Pancreas (tissue), 10 donors: ENCODE measurements at regions not wholly inside any gene's neighbourhood (a gene's known extent, or its start where the extent isn't known, plus 50 kb on each side); places are given as distances from the start of the nearest gene placed in this dataset.
"Not testable (repeated sequence)": the region's sequence is repeated elsewhere in the genome, so short reads cannot be mapped to it uniquely, and the experiment has no call there.

ENCODE experiments used
- ATAC-seq, 4 donors: fragments of 200-7000 bp; cut with Tn5 transposase; one replicate each; pipeline versions ENCODE4 v1.8.0 to v1.9.1; 2020; ENCODE audit warnings: mild to moderate bottlenecking in 4 of 4, moderate library complexity in 4 of 4
- DNase-seq, 6 donors: peaks; one replicate each; pipeline ENCODE4 v3.0.0-alpha.2; 2020
- FAIRE-seq: peaks from 2 replicates; lab custom pipeline; 2012; peaks lifted over from hg19 to GRCh38; lab: Jason Lieb, UNC
- H3K27ac ChIP-seq, 4 donors: fragments of 200-600 bp; sonication (generic); 1 replicate in 3 of 4; 2 replicates in 1 of 4; pipeline versions ENCODE4 v1.5.0 to v1.8.0; 2020
- H3K27me3 ChIP-seq, 4 donors: fragments of 200-600 bp; one replicate each; pipeline ENCODE4 v1.8.0; 2021
- H3K36me3 ChIP-seq, 3 donors: fragments of 200-600 bp; sonication (generic) in 1 of 3; one replicate each; pipeline versions ENCODE4 v1.5.0 to v1.8.0; 2020 to 2021
- H3K4me1 ChIP-seq, 3 donors: fragments of 200-600 bp; one replicate each; pipeline ENCODE4 v1.8.0; 2021
- H3K4me3 ChIP-seq, 4 donors: fragments of 200-600 bp; sonication (generic) in 2 of 4; one replicate each; pipeline versions ENCODE4 v1.5.0 to v1.8.0; 2020 to 2021
- H3K9me3 ChIP-seq, 4 donors: fragments of 200-600 bp; one replicate each; pipeline ENCODE4 v1.8.0; 2021
- WGBS, 2 donors: extraction: QIAGEN DNeasy Blood & Tissue Kit; methylation state at CpG; one replicate each; pipeline ENCODE4 v1.1.7; 2013; 5-methylcytosine and 5-hydroxymethylcytosine counted together
- intact Hi-C, 3 donors: fragments of 100-400 bp; cut with DNase I; formaldehyde crosslinking; loops; one replicate each; pipeline versions ENCODE4 v1.11.1 to v1.14.2; 2022
- donor health status: healthy with polysubstance abuse.
- donor health status: DM: no; HTN: no; CAD: no; lungs with moderate emphysema.
- donor health status: DM: no; HTN: no; CAD: no.
- donor health status: control.
- donor health status: control.
- donor health status: Bipolar disorder and iron deficiency.
- donor health status: DM: yes; HTN: yes; CAD: no.
- donor health status: DM: no; HTN: no; CAD: no.
- donor health status: DM: no; HTN: no; CAD: no.
- donor health status: DM: yes; HTN: yes; CAD: no.

DNA sequence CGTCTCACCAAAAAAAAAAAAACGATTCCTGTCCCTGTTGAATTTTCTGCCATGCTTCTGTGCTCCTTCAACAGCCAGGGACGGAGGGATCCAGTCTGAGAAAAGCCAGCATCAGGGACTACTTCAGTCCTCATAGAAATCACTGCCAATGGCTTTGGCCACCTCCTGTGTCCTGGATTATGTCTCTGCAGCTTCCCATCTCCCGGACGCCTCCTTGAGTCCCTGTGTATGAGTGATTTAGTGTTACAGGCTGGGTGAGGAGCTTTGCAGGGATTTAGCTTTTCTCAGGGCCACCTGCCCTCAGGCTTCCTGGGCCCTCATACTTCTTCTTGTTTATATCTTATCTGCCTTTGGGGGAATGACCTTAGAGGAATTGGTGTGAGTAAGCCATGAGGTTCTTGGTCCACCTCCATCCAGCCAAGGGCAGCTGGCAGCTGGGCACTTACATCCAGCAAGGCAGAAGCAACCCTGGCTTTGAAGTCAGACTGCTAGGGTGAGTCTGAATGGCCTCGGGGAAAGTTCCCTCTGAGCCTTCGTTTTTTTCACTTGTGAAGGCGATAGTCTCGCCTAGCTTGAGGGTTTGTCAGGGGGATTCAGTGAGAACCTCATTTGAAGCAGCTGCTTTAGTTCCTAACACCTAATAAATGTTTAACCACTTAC is 65.6 kb downstream of the NPIPB11 start:
- H3K4me3 ChIP-seq, intact Hi-C loops, H3K27me3 ChIP-seq, H3K36me3 ChIP-seq, FAIRE-seq, DNase-seq, H3K27ac ChIP-seq, ATAC-seq, H3K9me3 ChIP-seq, H3K4me1 ChIP-seq: not testable (repeated sequence)
- WGBS, 2 donors, result 66 to 70% methylated on average over 8 to 9 of the region's 9 CpGs

DNA sequence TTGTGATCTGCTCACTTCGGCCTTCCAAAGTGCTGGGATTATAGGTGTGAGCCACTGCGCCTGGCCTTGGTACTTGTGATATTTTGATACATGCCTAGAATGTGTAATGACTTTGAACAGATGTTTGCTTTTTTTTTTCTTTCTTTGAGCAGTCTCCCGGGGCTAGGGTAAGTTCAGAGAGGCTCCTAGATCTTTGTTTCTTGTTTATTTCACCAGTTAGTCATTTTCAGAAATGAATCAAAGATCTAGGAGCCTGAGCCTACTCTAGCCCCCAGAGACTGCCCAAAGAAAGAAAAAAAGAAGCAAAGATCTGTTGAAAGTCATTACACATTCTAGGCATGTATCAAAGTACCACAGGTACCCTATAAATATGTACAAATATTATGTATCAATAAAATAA is 66.3 kb downstream of the NPIPB11 start:
- H3K27me3 ChIP-seq, DNase-seq, H3K4me3 ChIP-seq, H3K27ac ChIP-seq, H3K9me3 ChIP-seq, H3K36me3 ChIP-seq, ATAC-seq, FAIRE-seq, H3K4me1 ChIP-seq, intact Hi-C loops: not testable (repeated sequence)
- 67 to 71% methylated on average over 2 to 3 of the region's 3 CpGs for WGBS, 2 donors

DNA sequence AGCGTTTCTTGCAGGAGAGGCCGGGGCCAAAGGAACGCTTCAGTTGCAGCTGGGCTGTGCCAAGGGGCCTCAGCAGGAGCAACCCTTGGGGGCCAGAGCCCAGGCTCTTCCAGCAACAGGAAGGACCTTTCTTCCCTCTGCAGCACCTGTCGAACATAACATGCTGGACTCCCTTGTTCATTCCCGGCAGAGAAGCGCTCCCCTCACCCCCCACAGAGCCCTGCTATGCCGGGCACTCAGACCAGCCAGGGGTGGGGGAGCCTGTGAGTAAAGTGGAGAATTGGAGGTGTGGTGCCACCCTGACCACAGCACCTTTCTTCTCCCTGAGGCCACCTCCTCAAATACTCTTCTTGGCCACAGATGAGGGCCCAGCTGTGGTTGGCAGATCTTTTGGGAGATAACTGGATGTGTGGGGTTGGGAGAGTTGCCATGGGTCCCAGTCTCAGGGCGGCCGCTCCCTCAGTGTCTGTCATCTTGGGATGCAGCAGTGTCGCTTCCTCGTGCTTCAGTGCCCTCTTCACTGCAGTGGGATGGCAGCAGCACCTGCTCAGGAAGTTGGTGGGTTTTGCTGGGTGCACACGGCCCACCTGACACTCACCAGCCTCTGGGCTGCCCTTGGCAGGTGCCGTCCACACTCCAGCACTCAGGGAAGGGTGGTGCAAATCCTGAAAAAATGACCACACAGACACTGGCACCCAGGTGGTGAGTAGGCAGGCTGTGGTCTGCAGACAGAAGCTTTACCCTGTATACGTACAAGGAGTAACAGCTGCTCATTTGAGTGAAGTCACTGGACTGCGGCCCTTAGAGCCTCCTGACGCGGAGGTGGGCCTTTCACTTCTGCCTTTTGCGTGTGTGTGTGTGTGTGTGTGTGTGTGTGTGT is 67.5 kb downstream of the NPIPB11 start:
- 73 to 87% methylated on average over 18 of the region's 18 CpGs for WGBS, 2 donors
- peak in 1 of 4 donors; percentile 38 for ATAC-seq
- not testable (repeated sequence) for FAIRE-seq

DNA sequence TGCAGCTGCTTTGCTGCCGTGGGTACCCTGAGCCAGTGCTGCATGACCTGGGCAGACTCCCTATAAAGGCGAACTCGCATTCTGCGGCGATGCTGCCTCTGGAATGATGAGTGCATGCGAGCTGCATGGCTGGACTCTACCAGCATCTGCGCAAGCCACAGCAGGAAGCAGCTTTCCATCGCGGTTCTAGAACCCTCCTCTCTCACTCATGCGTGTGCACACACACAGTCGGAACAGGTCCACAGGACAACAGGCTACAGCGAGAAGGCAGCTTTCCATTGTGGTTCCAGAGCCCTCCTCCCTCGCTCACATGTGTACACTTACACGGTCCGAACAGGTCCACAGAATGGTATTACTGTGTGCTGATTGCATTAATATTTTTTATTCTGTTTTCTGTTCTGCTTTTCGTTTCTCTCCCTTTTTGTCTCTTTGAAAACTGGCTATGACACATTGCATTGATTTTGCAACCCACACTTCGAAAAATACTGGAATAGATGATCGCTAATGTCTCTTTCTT is 69.1 kb downstream of the NPIPB11 start:
- DNase-seq, H3K27me3 ChIP-seq, intact Hi-C loops, H3K4me3 ChIP-seq, FAIRE-seq, H3K36me3 ChIP-seq, H3K9me3 ChIP-seq, H3K27ac ChIP-seq, H3K4me1 ChIP-seq, ATAC-seq: not testable (repeated sequence)
- 78 to 95% methylated on average over 18 of the region's 18 CpGs for WGBS, 2 donors

More for the DNA sequence above, 67.5 kb downstream of the NPIPB11 start:
- H3K27ac ChIP-seq, DNase-seq, H3K4me3 ChIP-seq, H3K4me1 ChIP-seq, H3K9me3 ChIP-seq, H3K27me3 ChIP-seq, H3K36me3 ChIP-seq, intact Hi-C loops: not testable (repeated sequence)

DNA sequence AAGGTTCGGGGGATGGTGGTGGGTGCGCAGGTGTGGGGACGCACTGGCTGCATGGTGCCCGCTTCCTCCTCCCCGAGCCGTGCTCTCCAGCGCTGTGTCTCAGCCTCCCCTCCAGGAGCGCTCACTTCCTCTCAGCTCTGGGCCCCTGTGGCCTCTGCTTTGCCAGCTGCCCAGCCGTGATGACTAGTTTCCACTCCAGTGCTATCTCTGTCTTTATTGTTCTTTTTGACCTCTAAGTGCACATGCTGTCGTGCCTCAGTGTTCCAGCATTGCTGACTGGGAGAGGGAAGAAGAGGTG is 71.0 kb downstream of the NPIPB11 start:
- FAIRE-seq, H3K27me3 ChIP-seq, DNase-seq, H3K9me3 ChIP-seq, intact Hi-C loops, H3K36me3 ChIP-seq, H3K4me3 ChIP-seq, H3K27ac ChIP-seq, H3K4me1 ChIP-seq: not testable (repeated sequence)
- WGBS, 2 donors, result 87 to 91% methylated on average over 7 to 9 of the region's 10 CpGs
- ATAC-seq, result peak in 2 of 4 donors; percentile 47 to 67

DNA sequence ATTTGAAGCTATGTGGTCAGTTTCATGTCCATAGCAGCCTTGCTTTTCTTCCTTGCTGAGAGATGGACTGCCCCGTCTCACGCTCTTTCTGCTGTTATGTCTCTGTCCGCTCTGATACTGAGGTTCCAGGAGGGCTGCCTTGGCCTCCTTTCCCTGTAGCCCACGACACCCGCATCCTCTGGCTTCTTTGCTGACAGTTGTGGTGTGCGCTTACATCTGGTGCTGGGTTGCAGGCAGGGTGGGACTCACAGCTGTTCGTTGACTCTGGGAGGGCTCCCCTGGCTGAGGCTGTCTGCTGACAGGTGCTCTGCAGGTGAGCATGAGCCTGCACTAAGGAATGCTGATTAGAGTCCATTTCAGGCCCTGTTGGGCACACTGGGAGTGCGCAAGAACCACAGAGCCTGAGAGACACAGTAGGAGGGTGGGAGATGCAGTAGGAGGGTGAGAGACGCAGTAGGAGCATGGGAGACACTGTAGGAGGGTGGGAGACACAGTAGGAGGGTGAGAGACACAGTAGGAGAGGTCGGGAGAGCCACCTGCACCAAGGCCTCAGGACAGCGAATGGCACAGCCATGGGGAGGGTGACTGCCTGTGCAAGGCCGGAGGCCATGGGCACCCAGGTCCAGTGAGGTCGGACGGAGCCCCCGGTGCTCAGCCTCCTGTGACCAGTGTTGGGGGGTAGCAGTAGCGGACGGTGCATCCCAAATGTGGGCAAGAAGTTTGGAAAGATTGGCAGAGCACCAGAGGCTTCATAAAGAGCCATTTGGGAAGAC is 71.5 kb downstream of the NPIPB11 start:
- H3K36me3 ChIP-seq, FAIRE-seq, H3K4me3 ChIP-seq, H3K27me3 ChIP-seq, ATAC-seq, H3K9me3 ChIP-seq, DNase-seq, H3K27ac ChIP-seq, intact Hi-C loops, H3K4me1 ChIP-seq: not testable (repeated sequence)
- WGBS, 2 donors, result 85 to 86% methylated on average over 12 to 17 of the region's 17 CpGs

DNA sequence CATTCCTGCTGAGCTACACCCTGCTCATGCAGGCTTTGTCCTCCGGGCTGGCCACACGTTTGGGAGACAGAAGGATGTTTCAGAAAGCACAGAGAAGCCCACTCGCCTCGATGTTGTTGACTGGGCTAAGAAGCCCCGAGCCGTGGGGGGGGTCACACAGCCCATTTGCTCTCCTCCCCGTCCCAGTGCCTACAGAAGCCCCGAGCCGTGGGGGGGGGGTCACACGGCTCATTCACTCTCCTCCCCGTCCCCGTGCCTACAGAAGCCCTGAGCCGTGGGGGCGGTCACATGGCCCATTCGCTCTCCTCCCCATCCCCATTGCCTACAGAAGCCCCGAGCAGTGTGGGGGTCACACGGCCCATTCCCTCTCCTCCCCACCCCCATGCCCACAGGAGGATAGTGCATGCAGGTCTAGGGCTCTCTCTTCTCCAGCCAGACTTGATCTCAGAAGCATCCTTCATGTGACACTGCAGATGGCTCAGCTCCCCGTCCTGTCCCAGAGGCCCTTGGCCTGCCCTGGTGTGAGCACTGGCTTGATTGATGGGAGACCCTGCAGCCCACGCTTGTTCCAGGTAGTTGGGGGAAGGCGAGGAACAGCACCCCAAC is 72.9 kb downstream of the NPIPB11 start:
- H3K36me3 ChIP-seq, H3K9me3 ChIP-seq, H3K4me3 ChIP-seq, H3K4me1 ChIP-seq, intact Hi-C loops, FAIRE-seq, ATAC-seq, H3K27me3 ChIP-seq, H3K27ac ChIP-seq, DNase-seq: not testable (repeated sequence)
- 73 to 81% methylated on average over 18 to 19 of the region's 20 CpGs for WGBS, 2 donors

DNA sequence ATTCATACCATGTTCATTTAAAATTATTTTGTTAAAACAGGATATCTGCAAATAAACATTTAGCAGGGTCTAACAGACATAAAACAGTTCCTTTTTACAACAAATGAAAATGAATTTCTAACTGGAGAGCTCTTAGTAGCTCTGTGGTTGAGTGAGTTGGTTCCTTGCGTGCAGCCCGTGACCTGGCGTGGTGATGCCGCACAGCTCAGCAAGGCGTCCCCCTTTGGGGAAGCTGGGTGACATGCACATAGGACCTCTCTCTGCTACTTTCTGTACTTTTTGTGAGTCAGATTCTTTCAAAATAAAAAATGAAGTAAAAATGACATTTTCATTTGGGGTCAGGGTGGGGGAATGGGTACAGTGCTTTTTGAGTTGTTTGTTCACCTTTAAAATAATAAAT is 75.9 kb downstream of the NPIPB11 start:
- ATAC-seq, H3K27ac ChIP-seq, H3K4me3 ChIP-seq, H3K27me3 ChIP-seq, intact Hi-C loops, H3K4me1 ChIP-seq, H3K36me3 ChIP-seq, H3K9me3 ChIP-seq, FAIRE-seq, DNase-seq: not testable (repeated sequence)
- WGBS, 2 donors, result 80 to 96% methylated on average over 1 to 4 of the region's 5 CpGs

DNA sequence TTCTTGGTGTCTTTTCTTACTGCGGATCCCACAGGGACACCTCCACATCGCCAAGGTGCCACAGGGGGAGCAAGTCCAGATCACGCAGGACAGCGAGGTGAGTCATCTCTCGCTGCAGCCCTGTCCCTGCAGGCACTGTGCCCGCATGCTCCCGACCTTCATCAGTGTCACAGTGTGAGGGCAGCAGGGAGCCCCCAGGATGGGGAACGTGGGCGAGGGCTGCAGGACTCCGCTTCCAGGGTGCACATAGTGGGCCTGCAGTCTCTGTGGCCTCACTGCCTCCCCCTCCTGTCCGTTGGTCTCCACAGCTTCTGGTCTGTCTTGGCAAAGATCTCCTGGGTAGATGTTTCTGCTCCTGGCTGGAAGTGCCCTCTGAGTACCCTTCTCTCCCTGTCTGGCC is 78.0 kb downstream of the NPIPB11 start:
- FAIRE-seq, H3K27me3 ChIP-seq, ATAC-seq, DNase-seq, H3K4me1 ChIP-seq, H3K4me3 ChIP-seq, intact Hi-C loops, H3K36me3 ChIP-seq, H3K9me3 ChIP-seq, H3K27ac ChIP-seq: not testable (repeated sequence)
- 54 to 77% methylated on average over 8 to 11 of the region's 11 CpGs for WGBS, 2 donors

DNA sequence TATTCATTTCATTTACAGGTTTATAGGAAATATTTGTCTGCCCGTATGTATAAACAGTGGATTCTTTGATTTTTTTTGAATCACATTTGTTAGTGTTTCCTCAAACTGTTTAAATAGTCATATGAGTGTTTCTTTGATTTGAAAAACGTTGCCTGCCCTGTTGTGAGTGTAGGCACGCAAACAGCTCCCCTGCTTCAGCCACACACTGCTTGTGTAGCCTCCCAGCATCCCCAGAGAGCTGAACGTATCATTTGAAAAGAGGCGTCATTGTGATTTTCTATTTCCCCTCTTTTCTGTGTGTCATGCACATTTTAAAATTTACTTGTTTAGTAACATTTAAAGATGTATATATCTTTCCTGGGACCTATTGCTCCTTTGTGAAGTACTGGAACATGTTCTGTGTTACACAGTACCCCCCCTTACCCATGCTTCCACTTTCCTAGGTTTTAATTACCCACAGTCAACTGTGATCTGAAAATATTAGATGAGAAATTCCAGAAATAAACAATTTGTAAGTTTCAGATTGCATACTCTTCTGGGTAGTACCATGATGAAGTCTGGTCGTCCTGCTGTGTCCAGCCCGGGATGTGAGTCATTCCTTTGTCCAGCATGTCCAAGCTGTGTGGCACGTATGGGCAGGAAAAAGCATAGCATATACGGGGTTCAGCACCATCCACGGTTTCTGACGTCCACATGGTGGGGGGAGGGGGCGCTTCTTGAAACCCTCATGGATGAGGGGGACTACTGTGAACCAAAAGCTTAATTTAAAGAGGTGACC is 78.7 kb downstream of the NPIPB11 start:
- H3K4me1 ChIP-seq, H3K9me3 ChIP-seq, H3K4me3 ChIP-seq, DNase-seq, H3K36me3 ChIP-seq, ATAC-seq, H3K27me3 ChIP-seq, H3K27ac ChIP-seq, FAIRE-seq, intact Hi-C loops: not testable (repeated sequence)
- WGBS, 2 donors, result 46 to 65% methylated on average over 12 of the region's 12 CpGs
